Esophagus squamous epithelium (tissue), 4 donors: ENCODE measurements at regions not wholly inside any gene's neighbourhood (a gene's known extent, or its start where the extent isn't known, plus 50 kb on each side); places are given as distances from the start of the nearest gene placed in this dataset.

Source experiments
- CTCF ChIP-seq, 6 experiments: fragments of 450-650 bp in 4 of 6; fragments of 200-600 bp in 2 of 6; sonication (generic) in 2 of 6; IDR thresholded peaks; one replicate each; pipeline ENCODE4 v1.5.1; 2016 to 2019; ENCODE audit warnings: antibody characterized with exemption in 6 of 6, mild to moderate bottlenecking in 4 of 6, moderate library complexity in 4 of 6
- POLR2A ChIP-seq, 4 donors: fragments of 450-650 bp; IDR thresholded peaks; one replicate each; pipeline ENCODE4 v1.6.1; 2017; ENCODE audit warnings: antibody characterized with exemption in 4 of 4, mild to moderate bottlenecking in 4 of 4, moderate library complexity in 3 of 4

GRCh38 chr21:35775778-35776544, 284.4 kb downstream of the SETD4 start:
- TF ChIP-seq CTCF (IDR thresholded peaks at IDR 0.05) (no peak), POLR2A (IDR thresholded peaks at IDR 0.05) (no peak)
